ENCODE measurements at regions not wholly inside any gene's neighbourhood (a gene's known extent, or its start where the extent isn't known, plus 50 kb on each side); places are given as distances from the start of the nearest gene placed in this dataset.

DNA sequence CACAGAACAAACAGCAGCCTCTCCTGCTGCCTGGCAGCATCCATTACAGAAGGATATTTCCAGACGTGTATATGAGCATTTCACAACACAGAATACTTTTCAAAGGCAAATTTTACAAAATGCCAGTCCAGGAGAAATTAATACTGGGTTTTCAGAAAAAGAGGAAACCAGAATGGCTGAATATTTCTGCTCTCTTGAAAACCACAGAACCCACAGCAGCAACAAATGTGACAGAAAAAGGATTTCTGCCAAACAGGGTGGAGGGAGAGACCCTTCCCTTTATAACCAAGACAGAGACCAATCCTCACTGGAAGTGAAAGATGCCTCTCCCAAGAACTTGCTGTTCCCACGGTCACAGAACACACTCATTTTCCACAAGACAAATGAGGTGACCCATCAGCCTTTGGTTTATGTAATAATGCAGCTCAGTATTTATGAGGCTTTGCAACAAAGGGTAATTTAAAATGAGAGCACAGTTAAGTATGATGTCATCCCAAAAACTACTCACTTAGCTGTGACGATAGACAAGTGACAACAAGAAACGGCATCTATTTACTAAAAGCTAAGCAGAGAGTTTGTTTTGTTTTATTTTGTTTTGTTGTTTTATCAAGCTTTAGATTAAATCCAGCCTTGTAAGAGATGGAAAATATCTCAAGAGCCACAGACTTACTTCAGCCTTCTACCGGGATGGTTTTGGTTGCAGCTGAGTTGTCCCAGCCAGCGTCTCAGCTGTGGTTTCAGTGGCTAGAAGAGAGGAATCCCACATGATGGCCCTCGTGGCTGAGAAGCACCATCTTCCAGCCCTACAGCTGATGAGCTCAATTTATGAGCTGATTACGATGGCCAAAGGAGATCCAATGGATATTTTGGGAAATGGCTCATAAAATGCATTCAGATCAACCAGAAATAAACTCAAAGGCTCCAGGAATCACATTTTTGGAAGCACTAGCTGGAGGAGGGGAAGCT is 249.3 kb upstream of the AGAP1 start:
- no peak for FAIRE-seq
- DNase-seq (ENCODE audit: low read depth in 1 of 2, low spot score in 1 of 2), result no peak
- ChIA-PET CTCF (interaction anchor here (0.6 to 1.2 kb wide), 4 partner anchors 12 to 1502 kb away, joined by 3 read pairs; no protein-coding TSS in a partner anchor), POLR2A (no interaction called here)
- no peak for TF ChIP-seq SREBF2 (IDR thresholded peaks at IDR 0.05)
- TF ChIP-seq, protein P1, sequence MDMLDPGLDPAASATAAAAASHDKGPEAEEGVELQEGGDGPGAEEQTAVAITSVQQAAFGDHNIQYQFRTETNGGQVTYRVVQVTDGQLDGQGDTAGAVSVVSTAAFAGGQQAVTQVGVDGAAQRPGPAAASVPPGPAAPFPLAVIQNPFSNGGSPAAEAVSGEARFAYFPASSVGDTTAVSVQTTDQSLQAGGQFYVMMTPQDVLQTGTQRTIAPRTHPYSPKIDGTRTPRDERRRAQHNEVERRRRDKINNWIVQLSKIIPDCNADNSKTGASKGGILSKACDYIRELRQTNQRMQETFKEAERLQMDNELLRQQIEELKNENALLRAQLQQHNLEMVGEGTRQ (IDR thresholded peaks at IDR 0.05), result no peak
- TF ChIP-seq, protein P2, sequence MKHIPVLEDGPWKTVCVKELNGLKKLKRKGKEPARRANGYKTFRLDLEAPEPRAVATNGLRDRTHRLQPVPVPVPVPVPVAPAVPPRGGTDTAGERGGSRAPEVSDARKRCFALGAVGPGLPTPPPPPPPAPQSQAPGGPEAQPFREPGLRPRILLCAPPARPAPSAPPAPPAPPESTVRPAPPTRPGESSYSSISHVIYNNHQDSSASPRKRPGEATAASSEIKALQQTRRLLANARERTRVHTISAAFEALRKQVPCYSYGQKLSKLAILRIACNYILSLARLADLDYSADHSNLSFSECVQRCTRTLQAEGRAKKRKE (CRISPR knock-in tag; IDR thresholded peaks at IDR 0.05; ENCODE audit: low read depth), result no peak
- TF ChIP-seq EHF (CRISPR knock-in tag; IDR thresholded peaks at IDR 0.05), result no peak
- no peak for TF ChIP-seq SMC3 (IDR thresholded peaks at IDR 0.05)
- TF ChIP-seq, protein P3, sequence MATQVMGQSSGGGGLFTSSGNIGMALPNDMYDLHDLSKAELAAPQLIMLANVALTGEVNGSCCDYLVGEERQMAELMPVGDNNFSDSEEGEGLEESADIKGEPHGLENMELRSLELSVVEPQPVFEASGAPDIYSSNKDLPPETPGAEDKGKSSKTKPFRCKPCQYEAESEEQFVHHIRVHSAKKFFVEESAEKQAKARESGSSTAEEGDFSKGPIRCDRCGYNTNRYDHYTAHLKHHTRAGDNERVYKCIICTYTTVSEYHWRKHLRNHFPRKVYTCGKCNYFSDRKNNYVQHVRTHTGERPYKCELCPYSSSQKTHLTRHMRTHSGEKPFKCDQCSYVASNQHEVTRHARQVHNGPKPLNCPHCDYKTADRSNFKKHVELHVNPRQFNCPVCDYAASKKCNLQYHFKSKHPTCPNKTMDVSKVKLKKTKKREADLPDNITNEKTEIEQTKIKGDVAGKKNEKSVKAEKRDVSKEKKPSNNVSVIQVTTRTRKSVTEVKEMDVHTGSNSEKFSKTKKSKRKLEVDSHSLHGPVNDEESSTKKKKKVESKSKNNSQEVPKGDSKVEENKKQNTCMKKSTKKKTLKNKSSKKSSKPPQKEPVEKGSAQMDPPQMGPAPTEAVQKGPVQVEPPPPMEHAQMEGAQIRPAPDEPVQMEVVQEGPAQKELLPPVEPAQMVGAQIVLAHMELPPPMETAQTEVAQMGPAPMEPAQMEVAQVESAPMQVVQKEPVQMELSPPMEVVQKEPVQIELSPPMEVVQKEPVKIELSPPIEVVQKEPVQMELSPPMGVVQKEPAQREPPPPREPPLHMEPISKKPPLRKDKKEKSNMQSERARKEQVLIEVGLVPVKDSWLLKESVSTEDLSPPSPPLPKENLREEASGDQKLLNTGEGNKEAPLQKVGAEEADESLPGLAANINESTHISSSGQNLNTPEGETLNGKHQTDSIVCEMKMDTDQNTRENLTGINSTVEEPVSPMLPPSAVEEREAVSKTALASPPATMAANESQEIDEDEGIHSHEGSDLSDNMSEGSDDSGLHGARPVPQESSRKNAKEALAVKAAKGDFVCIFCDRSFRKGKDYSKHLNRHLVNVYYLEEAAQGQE (IDR thresholded peaks at IDR 0.05), result no peak
- TF ChIP-seq KDM1A (IDR thresholded peaks at IDR 0.05; ENCODE audit: low read depth), result no peak
- TF ChIP-seq, protein P4, sequence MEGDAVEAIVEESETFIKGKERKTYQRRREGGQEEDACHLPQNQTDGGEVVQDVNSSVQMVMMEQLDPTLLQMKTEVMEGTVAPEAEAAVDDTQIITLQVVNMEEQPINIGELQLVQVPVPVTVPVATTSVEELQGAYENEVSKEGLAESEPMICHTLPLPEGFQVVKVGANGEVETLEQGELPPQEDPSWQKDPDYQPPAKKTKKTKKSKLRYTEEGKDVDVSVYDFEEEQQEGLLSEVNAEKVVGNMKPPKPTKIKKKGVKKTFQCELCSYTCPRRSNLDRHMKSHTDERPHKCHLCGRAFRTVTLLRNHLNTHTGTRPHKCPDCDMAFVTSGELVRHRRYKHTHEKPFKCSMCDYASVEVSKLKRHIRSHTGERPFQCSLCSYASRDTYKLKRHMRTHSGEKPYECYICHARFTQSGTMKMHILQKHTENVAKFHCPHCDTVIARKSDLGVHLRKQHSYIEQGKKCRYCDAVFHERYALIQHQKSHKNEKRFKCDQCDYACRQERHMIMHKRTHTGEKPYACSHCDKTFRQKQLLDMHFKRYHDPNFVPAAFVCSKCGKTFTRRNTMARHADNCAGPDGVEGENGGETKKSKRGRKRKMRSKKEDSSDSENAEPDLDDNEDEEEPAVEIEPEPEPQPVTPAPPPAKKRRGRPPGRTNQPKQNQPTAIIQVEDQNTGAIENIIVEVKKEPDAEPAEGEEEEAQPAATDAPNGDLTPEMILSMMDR (IDR thresholded peaks at IDR 0.05), result no peak
- TF ChIP-seq GATA3 (IDR thresholded peaks at IDR 0.05; ENCODE audit: borderline replicate concordance), result no peak
- TF ChIP-seq CBX2 (IDR thresholded peaks at IDR 0.05; ENCODE audit: borderline replicate concordance, low read depth), result no peak
- TF ChIP-seq FOSL2 (IDR thresholded peaks at IDR 0.05), result no peak
- no peak for TF ChIP-seq FOSL2 (CRISPR knock-in tag; IDR thresholded peaks at IDR 0.05)
- TF ChIP-seq ZC3H11A (IDR thresholded peaks at IDR 0.05), result no peak
- peak overlapping the region in 1 of 2 experiments; percentile 21; a peak in 1 of 6 replicates for H3K27ac ChIP-seq
- no peak overlapping the region for H3K4me2 ChIP-seq
- H3K4me1 ChIP-seq, result no peaks in the 10 kb centered on the region
- no peak for ATAC-seq
- no peaks in the 10 kb centered on the region; the same call in 2 of the 3 replicates for H3K9me3 ChIP-seq
- no peak overlapping the region for H3K4me3 ChIP-seq
- 59% methylated on average over 8 of the region's 8 CpGs for WGBS (ENCODE audit: missing lambda C conversion rate)

DNA sequence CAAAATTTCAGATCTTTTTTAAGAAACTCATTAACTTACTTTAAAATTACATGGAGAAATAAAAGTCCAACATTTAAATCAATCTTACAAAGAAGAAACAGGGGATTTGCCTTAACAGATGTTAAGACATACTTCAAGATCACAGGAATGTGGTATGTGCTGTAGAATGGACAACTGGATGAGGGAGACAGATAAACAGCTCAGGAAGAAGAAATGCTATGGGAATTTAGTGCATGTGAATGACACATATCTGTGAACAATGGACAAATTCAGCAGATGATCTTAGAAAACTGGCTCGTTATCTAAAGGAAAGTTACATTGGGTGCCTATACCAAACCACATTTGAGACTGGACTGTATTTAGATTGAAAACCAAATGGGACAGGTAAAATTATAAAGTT is 246.8 kb upstream of the AGAP1 start:
- WGBS (ENCODE audit: missing lambda C conversion rate), result 81% methylated on average over 1 of the region's 1 CpG

More for the DNA sequence above, 246.8 kb upstream of the AGAP1 start:
- no peak for TF ChIP-seq SREBF2 (IDR thresholded peaks at IDR 0.05)
- TF ChIP-seq TFCP2L1 (CRISPR knock-in tag; IDR thresholded peaks at IDR 0.05), result no peak
- no peak for TF ChIP-seq FOSB (CRISPR knock-in tag; IDR thresholded peaks at IDR 0.05)
- TF ChIP-seq, protein P5, sequence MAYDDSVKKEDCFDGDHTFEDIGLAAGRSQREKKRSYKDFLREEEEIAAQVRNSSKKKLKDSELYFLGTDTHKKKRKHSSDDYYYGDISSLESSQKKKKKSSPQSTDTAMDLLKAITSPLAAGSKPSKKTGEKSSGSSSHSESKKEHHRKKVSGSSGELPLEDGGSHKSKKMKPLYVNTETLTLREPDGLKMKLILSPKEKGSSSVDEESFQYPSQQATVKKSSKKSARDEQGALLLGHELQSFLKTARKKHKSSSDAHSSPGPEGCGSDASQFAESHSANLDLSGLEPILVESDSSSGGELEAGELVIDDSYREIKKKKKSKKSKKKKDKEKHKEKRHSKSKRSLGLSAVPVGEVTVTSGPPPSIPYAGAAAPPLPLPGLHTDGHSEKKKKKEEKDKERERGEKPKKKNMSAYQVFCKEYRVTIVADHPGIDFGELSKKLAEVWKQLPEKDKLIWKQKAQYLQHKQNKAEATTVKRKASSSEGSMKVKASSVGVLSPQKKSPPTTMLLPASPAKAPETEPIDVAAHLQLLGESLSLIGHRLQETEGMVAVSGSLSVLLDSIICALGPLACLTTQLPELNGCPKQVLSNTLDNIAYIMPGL (CRISPR knock-in tag; IDR thresholded peaks at IDR 0.05; ENCODE audit: borderline replicate concordance), result no peak
- TF ChIP-seq EP300 (IDR thresholded peaks at IDR 0.05), result no peak
- TF ChIP-seq POLR2A (IDR thresholded peaks at IDR 0.05; ENCODE audit: low read length), result no peak
- no peak for TF ChIP-seq CBX8 (IDR thresholded peaks at IDR 0.05)
- TF ChIP-seq ZC3H11A (IDR thresholded peaks at IDR 0.05), result no peak
- DNase-seq (ENCODE audit: low read depth in 1 of 2, low spot score in 1 of 2), result no peak
- Histone ChIP-seq H3K4me2 (no peak overlapping the region), H3K4me3 (no peak overlapping the region), H3K4me1 (no peaks in the 10 kb centered on the region), H3K27ac (no peak overlapping the region), H3K9me3 (peaks cover 2% of the 10 kb centered on the region; the same call in 1 of the 3 replicates)
- POLR2A ChIA-PET, result no interaction called here
- no peak for FAIRE-seq
- ATAC-seq, result no peak
- CTCF ChIA-PET, result interaction anchor here (1.0 kb wide), 1 partner anchor 331 kb away, joined by 3 read pairs; no protein-coding TSS in a partner anchor
